ENCODE measurements at regions not wholly inside any gene's neighbourhood (a gene's known extent, or its start where the extent isn't known, plus 50 kb on each side); places are given as distances from the start of the nearest gene placed in this dataset.

GRCh38 chr2:240297256-240298116 lies 138.0 kb upstream of the GPC1 start:
- H3K27ac Mint-ChIP-seq = no peak overlapping the region
- peaks cover 22% of the 10 kb centered on the region for H3K27me3 Mint-ChIP-seq
- DNase-seq (no peak), ATAC-seq (no peak)
- no peak overlapping the region for H3K4me3 Mint-ChIP-seq
- H3K9me3 Mint-ChIP-seq = no peaks in the 10 kb centered on the region
- H3K4me1 Mint-ChIP-seq = no peaks in the 10 kb centered on the region

GRCh38 chr2:240298117-240298790 lies 137.2 kb upstream of the GPC1 start:
- no peaks in the 10 kb centered on the region for H3K4me1 Mint-ChIP-seq
- H3K4me3 Mint-ChIP-seq = no peak overlapping the region
- no peak overlapping the region for H3K27ac Mint-ChIP-seq
- ATAC-seq (no peak), DNase-seq (no peak)
- H3K27me3 Mint-ChIP-seq = peaks cover 22% of the 10 kb centered on the region
- H3K9me3 Mint-ChIP-seq = no peaks in the 10 kb centered on the region

DNA sequence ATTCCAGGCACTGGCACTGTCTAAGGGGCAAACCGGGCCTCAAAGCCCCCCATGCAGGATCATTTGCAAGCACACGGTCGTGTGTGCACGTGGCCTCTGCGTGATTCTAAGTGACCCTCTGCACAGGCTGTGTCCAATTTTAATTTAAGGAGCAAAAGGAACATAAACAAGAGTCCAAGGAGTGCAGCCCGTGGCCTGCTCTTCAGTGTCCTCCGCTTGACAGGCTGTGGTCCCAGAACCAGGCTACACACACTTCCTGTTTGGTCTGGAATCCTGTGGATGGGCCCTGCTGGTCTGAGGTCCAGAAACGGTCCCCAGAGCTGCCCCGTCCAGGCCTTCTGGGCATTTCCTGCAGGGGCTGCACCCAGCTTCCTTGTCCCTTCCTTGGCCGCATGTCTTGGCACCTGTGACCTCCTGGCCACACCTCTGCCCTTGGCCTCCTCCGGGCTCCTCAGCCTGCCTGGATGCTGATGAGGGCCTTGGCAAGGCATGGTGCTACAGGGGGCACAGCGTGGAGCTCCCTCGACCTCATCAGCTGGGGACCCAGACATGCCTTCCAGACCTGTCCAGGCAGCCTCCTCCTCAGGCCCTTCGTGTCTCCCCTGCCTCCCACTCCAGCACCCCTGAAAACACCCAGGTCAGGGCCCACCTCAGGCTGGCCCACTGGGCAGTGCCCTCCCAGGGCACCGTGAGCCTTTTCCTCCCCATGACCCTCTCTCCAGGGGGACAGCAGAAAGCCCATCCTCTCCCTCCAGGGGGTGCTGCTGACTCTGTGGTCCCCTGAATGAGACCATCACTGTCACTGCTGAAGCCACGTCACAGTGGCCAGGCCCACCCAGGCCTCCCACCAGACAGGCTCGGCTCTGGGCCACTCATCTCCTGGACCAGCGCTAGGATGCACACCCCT lies 136.4 kb upstream of the GPC1 start:
- peaks cover 22% of the 10 kb centered on the region for H3K27me3 Mint-ChIP-seq
- DNase-seq (no peak), ATAC-seq (no peak)
- no peak overlapping the region for H3K4me3 Mint-ChIP-seq
- H3K4me1 Mint-ChIP-seq = no peaks in the 10 kb centered on the region
- no peaks in the 10 kb centered on the region for H3K9me3 Mint-ChIP-seq
- no peak overlapping the region for H3K27ac Mint-ChIP-seq

DNA sequence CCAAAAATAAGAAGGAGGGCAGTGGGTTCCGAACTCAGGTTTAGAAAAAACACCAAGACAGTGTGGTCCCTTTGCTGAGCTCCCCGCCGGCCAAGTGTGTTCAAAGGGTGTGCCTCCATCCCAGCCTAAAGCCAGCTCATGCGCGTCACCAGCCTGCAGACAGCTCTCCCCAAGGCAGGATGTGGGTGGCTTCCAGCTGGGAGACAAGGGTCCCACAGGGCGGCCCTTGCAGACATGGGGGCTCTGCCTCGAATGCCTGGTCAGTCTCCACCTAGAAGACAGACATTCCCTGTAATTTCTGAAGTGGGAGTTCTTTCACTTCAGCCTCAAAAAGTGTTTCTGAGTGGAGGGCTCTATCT lies 135.8 kb upstream of the GPC1 start:
- no peaks in the 10 kb centered on the region for H3K9me3 Mint-ChIP-seq
- H3K27ac Mint-ChIP-seq = no peak overlapping the region
- ATAC-seq (no peak), DNase-seq (no peak)
- no peak overlapping the region for H3K4me3 Mint-ChIP-seq
- H3K27me3 Mint-ChIP-seq = peaks cover 22% of the 10 kb centered on the region
- H3K4me1 Mint-ChIP-seq = no peaks in the 10 kb centered on the region

- ATAC-seq = no peak
- Mint-ChIP-seq H3K27ac (no peak overlapping the region), H3K9me3 (no peaks in the 10 kb centered on the region), H3K27me3 (peaks cover 22% of the 10 kb centered on the region), H3K4me1 (no peaks in the 10 kb centered on the region), H3K4me3 (no peak overlapping the region)
- DNase-seq = no peak
Observed at GRCh38 chr2:240300261-240300821, 135.1 kb upstream of the GPC1 start.

GRCh38 chr2:240300840-240301239 lies 134.6 kb upstream of the GPC1 start:
- no peak overlapping the region for H3K4me3 Mint-ChIP-seq
- H3K27me3 Mint-ChIP-seq = peaks cover 20% of the 10 kb centered on the region
- no peaks in the 10 kb centered on the region for H3K4me1 Mint-ChIP-seq
- ATAC-seq (no peak), DNase-seq (no peak)
- no peaks in the 10 kb centered on the region for H3K9me3 Mint-ChIP-seq
- H3K27ac Mint-ChIP-seq = no peak overlapping the region

DNA sequence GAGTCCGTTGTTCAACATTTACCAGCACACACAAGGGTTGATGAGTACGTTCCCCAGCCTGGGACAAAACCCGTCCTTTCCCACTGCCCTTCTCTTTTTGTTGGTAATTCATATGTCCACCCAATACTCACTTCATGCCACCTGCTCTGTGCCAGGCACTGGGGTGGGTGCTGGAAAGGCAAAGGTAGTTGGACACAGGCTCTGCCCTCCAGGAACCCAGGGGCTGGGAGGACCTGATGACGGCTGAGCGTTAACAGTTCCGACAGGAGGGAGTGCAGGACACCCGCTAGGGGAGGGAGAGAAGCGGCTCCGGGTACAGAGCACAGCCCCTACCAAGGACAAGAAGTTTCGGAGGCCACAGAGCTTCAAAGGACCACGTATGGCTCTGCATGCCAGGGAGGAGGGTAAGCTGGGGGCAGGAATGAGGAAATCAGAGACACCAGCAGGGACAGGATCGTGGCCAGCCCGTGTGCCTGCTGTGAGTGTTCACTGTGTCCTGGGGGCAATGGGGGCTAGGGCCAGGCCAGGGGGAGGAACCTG lies 134.1 kb upstream of the GPC1 start:
- H3K4me1 Mint-ChIP-seq = no peaks in the 10 kb centered on the region
- H3K27me3 Mint-ChIP-seq = peaks cover 16% of the 10 kb centered on the region
- no peaks in the 10 kb centered on the region for H3K9me3 Mint-ChIP-seq
- no peak for DNase-seq
- no peak for ATAC-seq
- peak overlapping the region in 1 of 2 donors; percentile 17 for H3K27ac Mint-ChIP-seq
- no peak overlapping the region for H3K4me3 Mint-ChIP-seq

DNA sequence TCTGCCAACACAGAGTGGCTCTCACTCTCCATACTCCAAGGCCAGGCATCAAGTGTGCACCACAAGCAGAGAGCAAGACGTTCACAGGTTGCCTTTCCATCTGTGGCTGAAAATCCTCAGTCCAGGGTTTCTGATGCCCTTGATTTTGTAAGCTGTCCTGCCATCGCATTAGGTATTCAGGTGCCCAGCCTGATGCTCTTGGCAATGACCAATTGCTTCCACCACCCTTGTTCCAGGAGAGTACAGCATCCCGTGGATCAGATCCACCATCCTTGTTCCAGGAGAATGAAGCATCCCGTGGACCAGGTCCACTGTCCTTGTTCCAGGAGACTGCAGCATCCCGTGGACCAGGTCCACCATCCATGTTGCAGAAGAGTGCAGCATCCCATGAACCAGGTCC lies 133.4 kb upstream of the GPC1 start:
- H3K27me3 Mint-ChIP-seq = peaks cover 16% of the 10 kb centered on the region
- no peak for ATAC-seq
- no peaks in the 10 kb centered on the region for H3K4me1 Mint-ChIP-seq

DNA sequence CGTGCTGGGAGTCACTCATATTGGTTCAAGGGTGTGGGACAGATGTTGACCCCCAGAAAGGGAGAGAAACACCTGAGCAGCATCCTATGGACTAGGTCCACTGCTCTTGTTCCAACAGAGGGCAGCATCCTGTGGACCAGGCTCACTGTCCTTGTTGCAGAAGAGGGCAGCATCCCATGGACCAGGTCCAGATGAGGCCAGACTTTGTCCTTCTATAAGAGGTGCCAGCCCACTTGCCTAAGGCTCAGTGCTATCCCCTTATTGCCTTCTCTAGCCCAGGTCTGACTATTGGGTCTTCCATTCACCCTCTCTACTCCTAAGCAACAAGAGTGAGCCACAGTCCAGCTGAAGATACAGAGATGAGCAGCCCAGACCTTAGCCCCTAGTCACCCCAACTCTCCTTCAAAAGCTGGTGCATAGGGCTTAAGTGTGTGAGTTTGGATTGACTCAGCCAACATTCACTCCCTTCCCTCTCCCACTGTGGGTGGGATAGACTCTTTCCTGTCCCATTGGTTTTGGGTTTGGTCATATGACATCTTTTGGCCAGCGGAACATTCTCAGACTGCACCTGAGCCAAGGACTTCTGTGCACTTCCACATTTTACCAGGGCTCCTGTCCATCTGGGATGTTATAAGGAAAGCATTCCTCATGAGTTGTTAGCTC lies 132.4 kb upstream of the GPC1 start:
- ATAC-seq = no peak
- DNase-seq = no peak
- Mint-ChIP-seq H3K4me3 (no peak overlapping the region), H3K4me1 (no peaks in the 10 kb centered on the region), H3K9me3 (no peaks in the 10 kb centered on the region), H3K27ac (no peak overlapping the region), H3K27me3 (peaks cover 16% of the 10 kb centered on the region)

More for the DNA sequence above, 133.4 kb upstream of the GPC1 start:
- H3K9me3 Mint-ChIP-seq = no peaks in the 10 kb centered on the region
- no peak for DNase-seq
- no peak overlapping the region for H3K27ac Mint-ChIP-seq
- no peak overlapping the region for H3K4me3 Mint-ChIP-seq

DNA sequence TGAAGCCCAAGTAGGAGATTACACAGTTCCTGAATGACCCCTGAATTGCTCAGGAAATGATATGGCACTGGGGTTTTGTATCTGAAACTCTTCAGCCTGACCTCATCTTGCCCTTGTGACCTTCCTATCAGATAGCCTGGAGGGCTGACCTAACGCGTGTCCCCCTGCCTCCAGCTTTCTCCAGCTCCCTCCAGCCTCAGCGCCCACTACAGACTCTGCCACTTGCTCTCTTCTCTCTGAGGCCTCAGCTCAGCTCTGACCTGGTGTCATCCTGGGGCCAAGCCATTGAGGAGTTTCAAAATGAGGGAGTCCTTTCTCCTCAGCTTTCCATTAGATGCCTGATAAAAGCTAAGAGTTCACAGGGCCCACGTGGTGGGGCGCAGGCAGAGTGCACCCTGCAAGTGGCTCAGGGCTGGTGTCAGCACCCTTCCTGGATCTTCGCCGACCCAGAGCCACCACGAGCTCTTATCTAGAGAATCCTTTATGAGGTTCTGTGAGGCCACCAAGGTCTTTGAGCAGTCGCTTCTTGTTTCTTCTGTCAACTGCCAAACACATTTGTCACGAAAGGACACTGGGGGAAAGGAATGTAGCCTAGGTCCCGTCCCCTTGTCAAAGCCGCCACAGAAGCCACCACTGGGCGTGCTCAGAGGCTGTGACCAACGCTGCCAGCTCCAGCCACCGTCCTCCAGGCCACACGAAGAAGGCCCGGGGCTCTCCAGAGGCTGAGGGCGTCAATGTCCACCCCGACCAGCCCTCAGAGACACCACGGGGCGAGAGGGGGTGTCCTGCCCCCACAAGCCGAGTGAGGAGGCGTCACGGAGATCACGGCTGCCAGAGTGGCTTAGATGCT lies 131.3 kb upstream of the GPC1 start:
- H3K4me1 Mint-ChIP-seq = no peaks in the 10 kb centered on the region
- H3K9me3 Mint-ChIP-seq = no peaks in the 10 kb centered on the region
- H3K27me3 Mint-ChIP-seq = peaks cover 16% of the 10 kb centered on the region
- no peak overlapping the region for H3K4me3 Mint-ChIP-seq
- ATAC-seq = no peak
- DNase-seq = no peak
- H3K27ac Mint-ChIP-seq = peak overlapping the region in 1 of 2 donors; percentile 0

DNA sequence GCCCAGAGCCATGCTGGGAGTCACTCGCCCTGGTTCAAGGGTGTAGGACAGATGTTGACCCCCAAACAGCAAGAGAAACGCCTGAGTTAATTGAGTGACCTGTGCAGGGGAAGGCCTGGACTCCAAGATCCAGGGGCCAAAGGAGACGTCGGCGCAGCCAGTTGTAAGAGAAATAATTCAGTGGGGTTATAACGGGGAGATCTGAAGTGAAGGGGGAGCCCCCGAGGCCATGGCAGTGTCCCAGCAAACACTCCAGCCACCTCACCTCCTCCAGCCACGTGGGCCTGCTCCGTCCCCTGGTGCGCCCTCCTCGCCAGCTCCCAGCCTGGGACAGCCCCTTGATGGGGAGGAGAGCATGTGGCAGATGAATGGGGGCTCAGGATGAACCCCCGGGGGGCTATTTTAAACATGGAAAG lies 130.7 kb upstream of the GPC1 start:
- no peak overlapping the region for H3K4me3 Mint-ChIP-seq
- ATAC-seq = no peak
- peaks cover 16% of the 10 kb centered on the region for H3K27me3 Mint-ChIP-seq
- no peaks in the 10 kb centered on the region for H3K9me3 Mint-ChIP-seq
- H3K4me1 Mint-ChIP-seq = no peaks in the 10 kb centered on the region
- H3K27ac Mint-ChIP-seq = no peak overlapping the region
- DNase-seq = no peak

DNA sequence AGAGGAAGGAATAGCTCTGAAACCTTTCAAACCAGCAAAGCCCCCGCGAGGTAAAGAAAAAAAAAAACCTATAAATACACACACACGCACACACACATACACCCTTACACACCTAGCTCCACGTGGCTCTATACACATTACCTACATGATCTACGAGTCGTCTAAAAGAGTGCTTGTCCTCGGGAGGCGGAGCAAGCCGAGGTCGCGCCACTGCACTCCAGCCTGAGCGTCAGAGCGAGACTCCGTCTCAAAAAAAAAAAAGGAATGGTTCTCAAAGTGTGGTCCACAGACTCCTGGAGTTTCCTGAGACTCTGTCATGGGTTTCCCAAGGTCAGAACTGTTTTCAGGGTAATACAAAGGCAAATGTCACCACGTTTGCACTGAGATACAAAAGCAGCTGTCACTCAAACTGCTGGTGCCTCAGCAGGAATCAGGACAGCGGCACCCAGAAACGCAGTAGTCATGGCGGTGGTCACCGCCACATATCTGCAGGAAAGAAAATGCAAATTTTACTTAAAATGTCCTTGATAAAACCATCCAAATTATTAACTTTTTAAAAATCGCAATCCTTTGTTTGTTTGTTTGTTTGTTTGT lies 130.0 kb upstream of the GPC1 start:
- DNase-seq (no peak), ATAC-seq (no peak)
- no peaks in the 10 kb centered on the region for H3K4me1 Mint-ChIP-seq
- H3K27ac Mint-ChIP-seq = no peak overlapping the region
- peaks cover 16% of the 10 kb centered on the region for H3K27me3 Mint-ChIP-seq
- H3K4me3 Mint-ChIP-seq = no peak overlapping the region
- H3K9me3 Mint-ChIP-seq = no peaks in the 10 kb centered on the region

DNA sequence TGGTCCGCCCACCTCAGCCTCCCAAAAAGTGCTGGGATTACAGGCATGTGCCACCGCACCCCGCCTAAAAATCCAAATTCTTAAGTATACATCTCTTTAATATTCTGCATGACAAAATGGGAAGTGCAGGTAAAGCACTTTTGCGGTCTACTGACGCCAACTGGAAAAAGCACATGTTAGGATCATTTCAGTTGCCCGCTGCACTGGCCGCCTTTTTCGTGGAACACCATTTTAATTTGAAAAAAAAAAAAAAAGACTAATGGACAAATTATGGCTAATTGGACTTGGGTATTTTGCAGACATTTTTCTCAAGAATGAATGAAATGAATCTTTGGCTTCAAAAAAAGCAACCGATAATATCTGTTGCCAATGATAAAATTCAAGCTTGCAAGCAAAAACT lies 129.3 kb upstream of the GPC1 start:
- Mint-ChIP-seq H3K27me3 (peaks cover 10% of the 10 kb centered on the region), H3K4me1 (no peaks in the 10 kb centered on the region), H3K4me3 (no peak overlapping the region), H3K9me3 (no peaks in the 10 kb centered on the region), H3K27ac (no peak overlapping the region)
- DNase-seq (no peak), ATAC-seq (no peak)

- DNase-seq (no peak), ATAC-seq (no peak)
- Mint-ChIP-seq H3K4me3 (no peak overlapping the region), H3K4me1 (no peaks in the 10 kb centered on the region), H3K27ac (no peak overlapping the region), H3K27me3 (no peaks in the 10 kb centered on the region), H3K9me3 (no peaks in the 10 kb centered on the region)
Observed at GRCh38 chr2:240308111-240308651, 127.3 kb upstream of the GPC1 start.
